ENCODE measurements at regions not wholly inside any gene's neighbourhood (a gene's known extent, or its start where the extent isn't known, plus 50 kb on each side); places are given as distances from the start of the nearest gene placed in this dataset.

- TF ChIP-seq CTCF (conservative IDR thresholded peaks at IDR 0.05; ENCODE audit: low read length) (no peak), EZH2phosphoT487 (IDR thresholded peaks at IDR 0.05; ENCODE audit: borderline replicate concordance, low read depth, low read length) (no peak)
Measured at GRCh38 chr3:78253860-78254259, 1214.0 kb downstream of the ROBO2 start.
